Panc1 (cell line): ENCODE measurements at regions not wholly inside any gene's neighbourhood (a gene's known extent, or its start where the extent isn't known, plus 50 kb on each side); places are given as distances from the start of the nearest gene placed in this dataset.

ENCODE experiments used
- ATAC-seq: fragments of 200-7000 bp; cut with Tn5 transposase; 2 replicates; pipeline ENCODE4 v1.9.1; 2020; ENCODE audit warnings: mild to moderate bottlenecking, moderate library complexity
- BruUV-seq: library from RNA; stranded (reverse); fragments of 400-500 nt; replicated peaks from 2 replicates; lab custom pipeline; 2021; lab: Mats Ljungman, UMichigan
- CTCF ChIA-PET: fragments of 300-600 bp; sonication (Branson Sonifier 250); formaldehyde crosslinking; loops from one replicate; lab custom pipeline; 2022; ENCODE audit warnings: antibody characterized with exemption; lab: Charles Lee
- POLR2A ChIA-PET: fragments of 300-600 bp; sonication (Branson Sonifier 250); formaldehyde crosslinking; loops from one replicate; lab custom pipeline; 2022; ENCODE audit warnings: antibody characterized with exemption; lab: Charles Lee
- DNase-seq: peaks from one replicate; pipeline ENCODE4 v3.0.0-alpha.2; 2010; ENCODE audit warnings: low read depth, low spot score
- H3K27ac ChIP-seq: 2 replicates; pipeline ENCODE4 v1.5.1; 2011; ENCODE audit warnings: mild to moderate bottlenecking, low read length, inconsistent platforms
- H3K27me3 ChIP-seq: fragments of 200-500 bp; sonication (Bioruptor generic); 2 replicates; pipeline ENCODE4 v1.6.0; 2014; ENCODE audit warnings: low read length, inconsistent platforms; ENCODE audit not compliant: control insufficient read depth, insufficient read depth
- H3K36me3 ChIP-seq: fragments of 200-500 bp; sonication (Bioruptor generic); 2 replicates; pipeline ENCODE4 v1.5.1; 2014; ENCODE audit warnings: inconsistent platforms, mild to moderate bottlenecking, low read length, moderate library complexity; ENCODE audit not compliant: control insufficient read depth, insufficient read depth
- H3K4me1 ChIP-seq: 2 replicates; pipeline ENCODE4 v1.5.1; 2011; ENCODE audit warnings: inconsistent platforms, mild to moderate bottlenecking, low read length, moderate library complexity; ENCODE audit not compliant: control insufficient read depth, insufficient read depth
- H3K4me3 ChIP-seq, 2 experiments: 2 replicates each; pipeline ENCODE4 v1.5.1; 2011 to 2012; ENCODE audit warnings: low read depth in 2 of 2, low read length in 2 of 2, mild to moderate bottlenecking in 2 of 2, inconsistent platforms in 1 of 2, moderate library complexity in 1 of 2
- H3K9me3 ChIP-seq: fragments of 200-500 bp; sonication (Bioruptor generic); 2 replicates; pipeline ENCODE4 v1.5.1; 2014; ENCODE audit warnings: low read depth, mild to moderate bottlenecking, inconsistent platforms, low read length, moderate library complexity; ENCODE audit not compliant: control insufficient read depth, insufficient read depth
- CTCF ChIP-seq: fragments of 450-650 bp; IDR thresholded peaks from 2 replicates; pipeline ENCODE4 v1.5.1; 2017; ENCODE audit warnings: mild to moderate bottlenecking
- POLR2AphosphoS5 ChIP-seq: IDR thresholded peaks from 2 replicates; pipeline ENCODE4 v1.6.1; 2012; ENCODE audit warnings: mild to moderate bottlenecking, low read depth, low read length, moderate library complexity
- REST ChIP-seq, 2 experiments: IDR thresholded peaks; 2 replicates each; pipeline ENCODE4 v1.6.1; 2011 to 2012; ENCODE audit warnings: low read depth in 2 of 2, control low read depth in 1 of 2, low read length in 1 of 2, mild to moderate bottlenecking in 1 of 2, moderate library complexity in 1 of 2; ENCODE audit not compliant: insufficient read depth in 1 of 2
- SIN3A ChIP-seq: IDR thresholded peaks from 2 replicates; pipeline ENCODE4 v1.6.1; 2012; ENCODE audit warnings: low read depth, mild to moderate bottlenecking, low read length, moderate library complexity, borderline replicate concordance; ENCODE audit not compliant: insufficient read depth
- TCF7L2 ChIP-seq: IDR thresholded peaks from 2 replicates; pipeline ENCODE4 v1.6.1; 2011; ENCODE audit warnings: mild to moderate bottlenecking, low read depth, low read length, inconsistent platforms
- in situ Hi-C: cut with HindIII; loops from 2 replicates; pipeline ENCODE4 v1.10.0; 2016; ENCODE audit warnings: low sequenced_read_pairs, low pct_unique_long_range_greater_than_20kb
- intact Hi-C: fragments of 100-400 bp; cut with micrococcal nuclease; formaldehyde crosslinking; loops from one replicate; pipeline ENCODE4 v1.10.0; 2022; ENCODE audit not compliant: unreplicated experiment

GRCh38 chr7:41826641-41827040 is 123.8 kb upstream of the INHBA start:
- Histone ChIP-seq H3K27me3 (no peaks in the 10 kb centered on the region), H3K27ac (no peak overlapping the region), H3K4me3 (no peak overlapping the region), H3K4me1 (no peaks in the 10 kb centered on the region), H3K9me3 (no peaks in the 10 kb centered on the region), H3K36me3 (no peaks in the 10 kb centered on the region)
- TF ChIP-seq CTCF (no peak), REST (IDR thresholded peaks at IDR 0.05; ENCODE audit: insufficient read depth in 1 of 2, low read depth in 2 of 2, low read length in 1 of 2) (no peak), POLR2AphosphoS5 (no peak), SIN3A (no peak), TCF7L2 (no peak)
- POLR2A ChIA-PET: no interaction called here
- CTCF ChIA-PET: no interaction called here
- DNase-seq: no peak
- no TSS peak for BruUV-seq
- no peak for ATAC-seq
- intact Hi-C loops: no loop called here
- in situ Hi-C loops: no loop called here

- DNase-seq: no peak
- TF ChIP-seq REST (IDR thresholded peaks at IDR 0.05; ENCODE audit: insufficient read depth in 1 of 2, low read depth in 2 of 2, low read length in 1 of 2): no peak
- H3K4me1 ChIP-seq: no peaks in the 10 kb centered on the region
- H3K27ac ChIP-seq: no peak overlapping the region
- no peak overlapping the region for H3K4me3 ChIP-seq
- no peaks in the 10 kb centered on the region for H3K27me3 ChIP-seq
- no peaks in the 10 kb centered on the region for H3K36me3 ChIP-seq
- in situ Hi-C loops: no loop called here
- BruUV-seq: no TSS peak
- intact Hi-C loops: no loop called here
- no peak for ATAC-seq
- ChIA-PET CTCF (no interaction called here), POLR2A (no interaction called here)
- H3K9me3 ChIP-seq: no peaks in the 10 kb centered on the region
Measured at GRCh38 chr7:41825927-41826480, 123.1 kb upstream of the INHBA start.
